Mucosa of stomach (tissue), 1 donor: ENCODE measurements at regions not wholly inside any gene's neighbourhood (a gene's known extent, or its start where the extent isn't known, plus 50 kb on each side); places are given as distances from the start of the nearest gene placed in this dataset.
"Not testable (repeated sequence)": the region's sequence is repeated elsewhere in the genome, so short reads cannot be mapped to it uniquely, and the experiment has no call there.

Source experiments
- H3K27me3 ChIP-seq: one replicate; pipeline ENCODE4 v1.7.0; 2013; ENCODE audit warnings: mild to moderate bottlenecking, low read length; ENCODE audit not compliant: control insufficient read depth, insufficient read depth
- H3K36me3 ChIP-seq: one replicate; pipeline ENCODE4 v1.7.0; 2013; ENCODE audit warnings: low read length; ENCODE audit not compliant: control insufficient read depth, insufficient read depth
- H3K4me1 ChIP-seq: one replicate; pipeline ENCODE4 v1.7.0; 2013; ENCODE audit warnings: mild to moderate bottlenecking, low read length; ENCODE audit not compliant: control insufficient read depth, insufficient read depth
- H3K4me3 ChIP-seq: one replicate; pipeline ENCODE4 v1.7.0; 2013; ENCODE audit warnings: low read length
- H3K9ac ChIP-seq: one replicate; pipeline ENCODE4 v1.7.0; 2013; ENCODE audit warnings: mild to moderate bottlenecking, low read length, moderate library complexity
- H3K9me3 ChIP-seq: one replicate; pipeline ENCODE4 v1.7.0; 2013; ENCODE audit warnings: mild to moderate bottlenecking, low read length, moderate library complexity; ENCODE audit not compliant: control insufficient read depth
- donor health status: Pancreatic carcinoma.

DNA sequence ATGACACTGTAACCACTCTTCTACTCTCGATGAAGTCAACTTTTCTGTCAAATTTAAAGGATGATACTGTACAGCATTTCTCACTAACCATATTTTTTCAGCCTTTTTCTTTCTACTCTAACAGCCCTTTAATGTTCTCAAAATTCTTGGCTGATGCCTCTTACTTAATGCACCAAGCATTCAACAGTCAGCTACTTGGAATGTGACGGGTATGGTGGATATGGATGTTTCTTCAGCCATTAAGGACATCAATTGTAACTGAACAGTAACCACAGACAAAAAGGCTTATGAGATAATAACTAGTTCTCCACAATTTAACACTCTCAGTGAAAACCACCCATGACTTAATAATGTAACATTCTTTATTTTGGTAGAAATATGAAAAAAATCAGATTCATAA is 467.2 kb upstream of the ZNF337 start:
- Histone ChIP-seq H3K9ac (no peak overlapping the region), H3K4me1 (no peaks in the 10 kb centered on the region), H3K27me3 (no peaks in the 10 kb centered on the region), H3K9me3 (no peaks in the 10 kb centered on the region), H3K36me3 (no peaks in the 10 kb centered on the region), H3K4me3 (no peak overlapping the region)

- not testable (repeated sequence) for H3K9ac ChIP-seq, H3K9me3 ChIP-seq, H3K4me3 ChIP-seq, H3K27me3 ChIP-seq, H3K4me1 ChIP-seq, H3K36me3 ChIP-seq
Measured at GRCh38 chr20:26163151-26163550, 466.5 kb upstream of the ZNF337 start.

GRCh38 chr20:26161741-26162140 is 465.1 kb upstream of the ZNF337 start:
- not testable (repeated sequence) for H3K4me3 ChIP-seq, H3K4me1 ChIP-seq

GRCh38 chr20:26160916-26161315 is 464.3 kb upstream of the ZNF337 start:
- not testable (repeated sequence) for H3K4me3 ChIP-seq, H3K4me1 ChIP-seq, H3K36me3 ChIP-seq, H3K27me3 ChIP-seq, H3K9me3 ChIP-seq, H3K9ac ChIP-seq

More at GRCh38 chr20:26161741-26162140, 465.1 kb upstream of the ZNF337 start:
- H3K9ac ChIP-seq, H3K27me3 ChIP-seq, H3K36me3 ChIP-seq, H3K9me3 ChIP-seq: not testable (repeated sequence)

DNA sequence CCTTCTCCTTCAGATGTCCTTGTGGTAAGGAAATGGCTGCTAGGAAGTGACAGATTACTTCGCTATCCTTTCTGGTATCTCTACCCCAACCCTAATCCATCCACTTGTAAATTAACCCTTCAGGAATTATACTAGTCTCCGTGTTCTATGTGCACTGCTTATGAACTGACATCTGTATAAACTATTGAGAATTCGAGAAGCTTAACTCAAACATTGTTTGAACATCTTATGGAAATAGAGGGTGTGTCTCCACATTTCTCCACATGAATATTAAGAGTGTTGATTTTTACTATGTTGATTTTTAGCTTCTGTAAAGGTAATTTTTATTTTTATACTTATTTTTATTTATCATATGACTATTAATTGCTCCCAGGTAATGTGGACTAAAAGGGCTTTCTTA is 457.6 kb upstream of the ZNF337 start:
- no peak overlapping the region for H3K9ac ChIP-seq
- no peaks in the 10 kb centered on the region for H3K36me3 ChIP-seq
- no peaks in the 10 kb centered on the region for H3K4me1 ChIP-seq
- H3K27me3 ChIP-seq, result no peaks in the 10 kb centered on the region
- H3K4me3 ChIP-seq, result no peak overlapping the region
- no peaks in the 10 kb centered on the region for H3K9me3 ChIP-seq

GRCh38 chr20:26135325-26136110 is 438.9 kb upstream of the ZNF337 start:
- no peaks in the 10 kb centered on the region for H3K9me3 ChIP-seq
- H3K4me3 ChIP-seq, result no peak overlapping the region
- no peaks in the 10 kb centered on the region for H3K27me3 ChIP-seq
- no peak overlapping the region for H3K9ac ChIP-seq
- H3K4me1 ChIP-seq, result no peaks in the 10 kb centered on the region
- H3K36me3 ChIP-seq, result no peaks in the 10 kb centered on the region

- Histone ChIP-seq H3K9me3 (no peaks in the 10 kb centered on the region), H3K9ac (no peak overlapping the region), H3K27me3 (no peaks in the 10 kb centered on the region), H3K36me3 (no peaks in the 10 kb centered on the region), H3K4me1 (no peaks in the 10 kb centered on the region), H3K4me3 (no peak overlapping the region)
Measured at GRCh38 chr20:26134606-26135005, 438.0 kb upstream of the ZNF337 start.

GRCh38 chr20:26133794-26134193 is 437.1 kb upstream of the ZNF337 start:
- H3K9ac ChIP-seq, H3K4me1 ChIP-seq, H3K4me3 ChIP-seq, H3K27me3 ChIP-seq, H3K9me3 ChIP-seq, H3K36me3 ChIP-seq: not testable (repeated sequence)

DNA sequence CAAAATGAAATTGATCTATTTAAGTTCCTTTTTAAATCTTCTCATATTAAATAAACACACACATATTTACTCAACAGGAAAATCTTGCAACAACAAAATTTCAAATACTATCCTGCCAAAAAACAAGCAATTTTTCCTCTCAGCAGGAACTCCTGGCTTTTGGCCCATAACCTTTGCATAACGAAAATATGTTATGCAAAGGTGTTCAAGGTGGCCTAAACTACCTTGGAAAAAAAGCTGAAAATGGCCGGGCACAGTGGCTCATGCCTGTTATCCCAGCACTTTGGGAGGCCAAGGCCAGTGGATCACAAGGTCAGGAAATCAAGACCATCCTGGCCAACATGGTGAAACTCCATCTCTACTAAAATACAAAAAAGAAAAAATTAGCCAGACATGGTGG is 424.3 kb upstream of the ZNF337 start:
- not testable (repeated sequence) for H3K9ac ChIP-seq, H3K27me3 ChIP-seq

DNA sequence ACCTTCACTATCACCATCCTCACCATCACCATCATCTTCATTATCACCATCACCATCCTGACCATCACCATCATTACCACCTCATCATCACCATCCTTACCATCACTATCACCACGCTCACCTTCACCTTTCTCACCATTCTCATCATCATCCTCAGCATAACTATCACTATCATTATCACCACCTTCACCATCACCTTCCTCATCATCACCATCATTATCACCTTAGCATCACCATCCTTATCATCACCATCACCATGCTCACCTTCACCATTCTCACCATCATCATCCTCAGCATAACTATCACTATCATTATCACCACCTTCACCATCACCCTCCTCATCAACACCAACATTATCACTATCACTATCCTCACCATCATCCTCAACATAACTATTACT is 397.8 kb upstream of the ZNF337 start:
- H3K36me3 ChIP-seq, H3K4me1 ChIP-seq, H3K27me3 ChIP-seq, H3K9me3 ChIP-seq, H3K4me3 ChIP-seq, H3K9ac ChIP-seq: not testable (repeated sequence)

More for the DNA sequence above, 424.3 kb upstream of the ZNF337 start:
- not testable (repeated sequence) for H3K4me1 ChIP-seq, H3K4me3 ChIP-seq, H3K9me3 ChIP-seq, H3K36me3 ChIP-seq

- H3K9me3 ChIP-seq, H3K27me3 ChIP-seq, H3K36me3 ChIP-seq, H3K9ac ChIP-seq, H3K4me3 ChIP-seq, H3K4me1 ChIP-seq: not testable (repeated sequence)
Measured at GRCh38 chr20:26091921-26092320, 395.3 kb upstream of the ZNF337 start.

GRCh38 chr20:26086195-26086594 is 389.5 kb upstream of the ZNF337 start:
- not testable (repeated sequence) for H3K9me3 ChIP-seq, H3K4me3 ChIP-seq, H3K36me3 ChIP-seq, H3K27me3 ChIP-seq, H3K4me1 ChIP-seq, H3K9ac ChIP-seq

DNA sequence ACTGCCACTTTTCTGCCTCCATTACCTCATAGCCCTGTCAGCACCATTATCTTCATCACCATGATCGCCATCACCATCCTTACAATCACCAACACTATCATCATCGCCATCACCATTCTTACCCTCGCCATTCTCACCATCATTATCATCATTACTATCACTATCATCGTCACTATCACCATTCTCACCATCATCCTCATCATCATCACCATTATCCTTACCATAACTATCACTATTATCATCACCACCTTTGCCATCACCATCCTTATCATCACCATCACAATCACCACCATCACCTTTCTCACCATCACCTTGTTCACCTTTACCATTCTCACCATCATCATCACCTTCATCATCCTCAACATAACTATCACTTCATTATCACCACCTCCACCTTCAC is 377.3 kb upstream of the ZNF337 start:
- not testable (repeated sequence) for H3K9ac ChIP-seq, H3K4me1 ChIP-seq, H3K36me3 ChIP-seq, H3K9me3 ChIP-seq, H3K27me3 ChIP-seq, H3K4me3 ChIP-seq
